ACC112 (cell line): ENCODE measurements at regions not wholly inside any gene's neighbourhood (a gene's known extent, or its start where the extent isn't known, plus 50 kb on each side); places are given as distances from the start of the nearest gene placed in this dataset.
A peak's percentile ranks its signal among the peaks of the same experiment; 100 is the strongest.

Experiments used
- H2AFZ ChIP-seq: fragments of 200-600 bp; sonication (generic); one replicate; pipeline ENCODE4 v1.6.0; 2017; ENCODE audit warnings: antibody characterized with exemption, low read length; ENCODE audit not compliant: unreplicated experiment
- H3K27ac ChIP-seq: fragments of 200-600 bp; sonication (generic); 2 replicates; pipeline ENCODE4 v1.5.1; 2014; ENCODE audit warnings: low read depth, mild to moderate bottlenecking, antibody characterized with exemption, low read length, moderate library complexity
- H3K27me3 ChIP-seq: fragments of 200-600 bp; sonication (generic); 2 replicates; pipeline ENCODE4 v1.6.1; 2014; ENCODE audit warnings: mild to moderate bottlenecking, antibody characterized with exemption, low read length, moderate library complexity, mixed read lengths; ENCODE audit not compliant: insufficient read depth
- H3K36me3 ChIP-seq: fragments of 200-600 bp; sonication (generic); 2 replicates; pipeline ENCODE4 v1.6.1; 2016; ENCODE audit warnings: mild to moderate bottlenecking, antibody characterized with exemption, low read length, moderate library complexity, mixed read lengths; ENCODE audit not compliant: insufficient read depth
- H3K4me1 ChIP-seq: fragments of 200-600 bp; sonication (generic); one replicate; pipeline ENCODE4 v1.6.1; 2016; ENCODE audit warnings: low read length, mixed read lengths; ENCODE audit not compliant: insufficient read depth, unreplicated experiment, control insufficient read depth
- H3K4me3 ChIP-seq: fragments of 200-600 bp; sonication (generic); 2 replicates; pipeline ENCODE4 v1.5.1; 2014; ENCODE audit warnings: mild to moderate bottlenecking, low read depth, low read length
- H3K79me2 ChIP-seq: fragments of 200-600 bp; sonication (generic); one replicate; pipeline ENCODE4 v1.6.0; 2016; ENCODE audit warnings: low read length; ENCODE audit not compliant: control insufficient read depth, unreplicated experiment, insufficient read depth

DNA sequence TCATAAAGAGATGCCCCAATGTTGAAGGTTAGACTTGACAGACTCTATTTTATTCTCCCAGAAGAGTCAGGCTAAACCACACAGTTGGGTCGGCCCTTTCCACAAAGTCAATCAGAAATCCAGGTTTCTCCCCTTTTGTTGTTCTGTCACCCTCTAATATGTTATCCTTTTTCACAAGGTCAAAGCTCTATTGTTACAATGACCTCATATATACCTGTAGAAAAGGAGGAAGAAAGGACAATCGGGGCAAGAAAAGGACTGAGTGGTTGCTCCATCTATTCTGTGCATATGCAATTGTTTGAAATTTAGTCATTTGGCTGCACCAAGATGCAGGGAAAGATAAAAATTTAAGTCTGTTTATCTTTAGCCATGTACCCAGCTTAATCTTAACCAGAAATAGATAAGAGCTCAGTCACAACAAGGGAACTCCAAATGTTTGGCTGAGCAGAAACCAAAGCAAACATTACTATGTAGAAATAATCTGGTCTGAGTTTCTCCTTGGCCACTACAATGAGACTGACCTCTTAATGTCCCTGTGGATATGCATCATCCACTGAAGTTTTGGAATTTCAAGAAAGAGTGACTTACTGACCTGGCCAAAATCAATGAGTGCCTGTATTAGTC, 503.7 kb downstream of the GALC start:
- Histone ChIP-seq H2AFZ (no peak overlapping the region), H3K4me3 (no peak overlapping the region), H3K36me3 (no peaks in the 10 kb centered on the region), H3K79me2 (no peaks in the 10 kb centered on the region), H3K27ac (no peak overlapping the region), H3K4me1 (no peaks in the 10 kb centered on the region), H3K27me3 (no peaks in the 10 kb centered on the region)

DNA sequence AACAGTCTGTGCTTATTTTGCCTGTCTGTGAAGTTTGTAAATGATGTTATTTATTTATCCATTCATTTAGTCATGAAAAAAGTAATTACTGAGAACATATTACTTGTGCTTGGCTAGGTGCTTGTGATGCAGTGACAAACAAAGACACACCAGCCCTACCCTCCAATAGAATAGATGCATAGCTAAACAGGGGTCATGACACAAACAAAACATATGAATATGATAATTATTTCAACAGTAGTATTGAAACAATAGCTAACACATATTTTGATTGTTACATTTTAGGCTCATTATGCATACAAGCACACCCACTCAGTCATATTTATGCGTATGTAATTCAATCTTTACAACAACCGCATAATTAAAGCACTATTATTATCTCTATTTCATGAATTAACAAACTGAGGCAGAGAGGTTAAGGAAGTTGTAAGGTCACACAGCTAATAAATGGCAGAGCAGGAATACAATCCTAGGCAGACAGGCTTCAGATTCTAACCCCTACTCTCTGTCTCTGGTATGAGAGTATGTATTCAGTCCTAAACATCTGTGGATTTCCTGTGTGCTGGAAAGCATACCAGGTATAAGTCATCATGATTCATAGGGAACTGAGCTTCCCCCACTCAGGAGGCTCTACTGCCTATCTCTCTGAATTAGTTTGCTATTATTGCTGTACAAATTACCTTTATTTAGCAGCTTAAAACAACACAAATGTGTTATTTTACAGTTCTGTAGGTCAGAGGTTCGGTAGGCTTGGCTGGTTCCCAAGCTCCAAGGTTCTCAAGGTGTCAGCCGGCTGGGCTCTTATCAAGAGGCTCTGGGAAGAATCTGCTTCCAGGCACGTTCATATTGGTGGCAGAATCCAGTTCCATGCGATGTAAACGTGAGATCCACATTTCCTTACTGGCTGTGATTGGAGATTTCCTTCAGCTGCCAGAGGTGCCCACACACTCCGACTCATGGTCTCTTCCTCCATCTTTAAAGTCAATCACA, 509.4 kb downstream of the GALC start:
- Histone ChIP-seq H3K4me3 (no peak overlapping the region), H3K79me2 (no peaks in the 10 kb centered on the region), H2AFZ (no peak overlapping the region), H3K4me1 (no peaks in the 10 kb centered on the region), H3K27ac (no peak overlapping the region), H3K36me3 (no peaks in the 10 kb centered on the region), H3K27me3 (no peaks in the 10 kb centered on the region)

DNA sequence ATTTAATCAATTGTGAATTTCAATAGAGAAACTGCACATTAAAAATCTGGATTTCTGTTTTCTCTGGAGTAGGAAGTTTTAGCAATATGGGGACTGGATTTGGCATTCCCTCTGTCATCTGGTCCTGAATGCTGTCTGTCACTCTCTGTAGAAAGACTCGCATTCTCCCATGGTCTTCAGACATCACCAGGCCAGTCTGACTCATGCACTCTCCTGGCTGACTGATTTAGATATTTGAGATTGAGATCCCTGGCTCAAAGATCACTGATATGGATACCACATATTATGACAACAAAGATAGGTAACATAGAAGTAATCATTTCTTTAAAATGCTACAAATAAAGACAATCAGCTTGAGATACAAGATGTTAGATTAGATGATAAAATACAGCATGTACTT, 524.5 kb downstream of the GALC start:
- Histone ChIP-seq H2AFZ (no peak overlapping the region), H3K36me3 (no peaks in the 10 kb centered on the region), H3K4me3 (no peak overlapping the region), H3K4me1 (no peaks in the 10 kb centered on the region), H3K27me3 (no peaks in the 10 kb centered on the region), H3K27ac (no peak overlapping the region), H3K79me2 (no peaks in the 10 kb centered on the region)

DNA sequence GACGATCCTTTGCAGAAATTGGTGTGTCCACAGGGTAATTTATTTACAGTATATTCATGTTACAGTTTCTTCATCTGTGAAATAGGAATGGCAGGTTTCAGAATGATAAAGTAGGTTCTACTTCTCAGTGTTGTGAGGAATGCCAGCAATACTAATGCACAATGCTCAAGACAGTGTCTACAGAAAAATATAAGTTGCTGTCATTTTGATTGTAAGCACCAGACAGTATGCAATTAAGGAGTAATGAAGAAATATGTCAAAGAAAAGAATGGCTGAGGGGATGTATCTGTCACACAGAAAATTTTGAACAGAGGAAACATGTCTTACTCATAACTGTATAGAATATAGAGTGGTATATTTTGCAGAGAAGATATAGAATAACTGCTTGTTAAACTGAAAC, 525.4 kb downstream of the GALC start:
- Histone ChIP-seq H3K36me3 (no peaks in the 10 kb centered on the region), H3K27ac (no peak overlapping the region), H3K4me1 (no peaks in the 10 kb centered on the region), H3K27me3 (no peaks in the 10 kb centered on the region), H3K4me3 (no peak overlapping the region), H2AFZ (no peak overlapping the region), H3K79me2 (no peaks in the 10 kb centered on the region)

DNA sequence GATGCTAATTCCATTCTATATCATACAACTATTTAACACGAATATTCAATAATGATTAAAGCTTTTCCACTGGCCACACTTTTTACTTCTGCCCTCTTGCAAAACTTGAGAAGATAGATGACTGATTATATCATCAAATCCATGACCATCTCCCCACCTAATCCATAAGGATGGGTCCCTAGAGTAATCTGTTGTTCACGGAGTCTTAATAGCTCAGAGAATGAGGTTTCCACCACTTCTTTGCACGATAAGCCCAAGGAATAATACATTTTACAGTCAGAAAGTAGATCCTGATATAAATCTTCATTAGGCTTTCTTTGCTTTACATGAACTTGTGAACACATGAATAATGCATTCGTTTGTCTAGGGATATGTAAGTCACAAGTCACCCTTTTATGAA, 527.2 kb downstream of the GALC start:
- Histone ChIP-seq H3K27me3 (no peaks in the 10 kb centered on the region), H2AFZ (no peak overlapping the region), H3K4me1 (no peaks in the 10 kb centered on the region)

DNA sequence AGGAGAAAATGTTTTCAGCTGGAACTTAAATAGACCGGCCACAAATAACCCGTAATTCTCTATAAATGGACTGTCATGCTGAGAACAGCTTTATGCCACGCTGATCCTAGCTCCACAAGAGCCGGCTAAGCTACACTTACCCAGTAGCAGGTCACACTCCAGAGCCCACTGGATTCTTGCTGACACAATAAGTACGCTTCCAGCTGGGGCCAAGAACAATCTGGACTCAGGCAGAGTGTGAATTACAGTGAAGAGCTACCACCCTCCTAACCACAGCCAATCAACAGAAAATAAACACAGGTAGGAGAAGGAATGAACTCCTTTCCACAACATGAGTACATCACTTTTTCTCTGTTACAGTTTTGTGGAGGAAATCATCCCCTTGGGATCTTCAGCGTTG, 531.3 kb downstream of the GALC start:
- H3K36me3 ChIP-seq: no peaks in the 10 kb centered on the region
- no peaks in the 10 kb centered on the region for H3K4me1 ChIP-seq
- H2AFZ ChIP-seq: no peak overlapping the region
- no peak overlapping the region for H3K4me3 ChIP-seq
- no peaks in the 10 kb centered on the region for H3K79me2 ChIP-seq
- no peaks in the 10 kb centered on the region for H3K27me3 ChIP-seq
- H3K27ac ChIP-seq: no peak overlapping the region

More for the DNA sequence above, 527.2 kb downstream of the GALC start:
- H3K36me3 ChIP-seq: no peaks in the 10 kb centered on the region
- H3K27ac ChIP-seq: no peak overlapping the region
- H3K79me2 ChIP-seq: no peaks in the 10 kb centered on the region
- H3K4me3 ChIP-seq: no peak overlapping the region

DNA sequence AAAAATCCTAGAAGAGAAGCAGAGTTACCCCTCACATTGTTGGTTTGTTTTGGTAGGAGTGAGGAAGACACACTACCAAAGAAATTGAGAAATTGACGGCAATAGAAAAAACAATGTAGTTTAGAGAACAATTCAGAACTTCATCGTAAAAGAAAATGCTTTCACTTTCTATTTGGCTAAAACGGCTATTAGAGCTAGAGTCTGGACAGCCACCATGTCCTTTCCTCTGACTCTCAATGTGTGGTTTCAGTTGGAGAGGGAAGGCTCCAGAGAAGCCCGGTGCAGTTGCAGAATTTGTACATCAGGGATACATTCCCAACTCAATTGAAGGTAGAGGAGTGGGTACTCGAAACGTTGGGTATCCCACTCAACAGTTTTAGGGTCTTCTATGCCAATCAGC, 535.3 kb downstream of the GALC start:
- no peaks in the 10 kb centered on the region for H3K27me3 ChIP-seq
- no peaks in the 10 kb centered on the region for H3K4me1 ChIP-seq
- peak overlapping the region; percentile 73 for H2AFZ ChIP-seq
- no peak overlapping the region for H3K27ac ChIP-seq
- peak overlapping the region; percentile 72 for H3K4me3 ChIP-seq
- no peaks in the 10 kb centered on the region for H3K36me3 ChIP-seq
- H3K79me2 ChIP-seq: no peaks in the 10 kb centered on the region

DNA sequence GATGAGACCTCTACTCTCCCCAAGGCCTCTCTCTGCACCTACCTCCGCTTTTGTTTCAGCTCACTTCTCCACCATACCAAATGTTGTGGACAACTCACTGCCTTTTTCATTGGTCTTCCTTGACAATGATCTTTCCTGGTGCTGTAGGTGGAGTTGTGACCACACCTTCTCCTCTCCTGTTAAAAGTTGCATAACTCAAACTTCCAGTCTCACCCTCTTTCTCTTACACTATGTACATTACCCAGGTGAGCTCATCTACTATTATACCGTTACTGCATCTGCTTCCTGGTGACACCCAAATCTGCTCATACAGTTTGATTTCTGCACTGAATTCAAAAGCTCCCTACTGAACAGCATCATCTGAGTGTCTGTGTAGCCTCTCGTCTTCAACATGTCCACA, 542.8 kb downstream of the GALC start:
- Histone ChIP-seq H3K4me3 (no peak overlapping the region), H3K79me2 (no peaks in the 10 kb centered on the region), H3K27me3 (no peaks in the 10 kb centered on the region), H3K36me3 (no peaks in the 10 kb centered on the region), H3K4me1 (no peaks in the 10 kb centered on the region), H3K27ac (no peak overlapping the region), H2AFZ (no peak overlapping the region)

DNA sequence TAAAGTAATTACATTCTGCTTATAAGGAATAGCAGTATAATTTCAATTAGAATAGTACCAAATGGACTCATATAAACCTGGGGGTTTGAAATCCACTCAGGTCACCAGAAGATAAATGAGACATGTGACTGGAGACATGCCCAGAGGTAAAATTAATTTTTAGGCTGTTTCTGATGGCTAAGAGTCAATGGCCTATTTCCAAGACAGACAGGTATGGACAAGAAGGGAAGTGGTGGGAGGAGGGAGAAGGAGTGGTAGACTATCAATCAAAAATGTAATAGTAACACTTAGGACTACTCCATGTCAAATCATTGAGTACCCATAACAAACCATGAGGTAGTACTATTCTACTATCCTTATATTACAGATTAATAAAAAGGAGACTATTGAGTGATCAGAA, 544.0 kb downstream of the GALC start:
- Histone ChIP-seq H3K4me1 (no peaks in the 10 kb centered on the region), H3K36me3 (no peaks in the 10 kb centered on the region), H3K79me2 (no peaks in the 10 kb centered on the region), H3K27ac (no peak overlapping the region), H3K4me3 (no peak overlapping the region), H3K27me3 (no peaks in the 10 kb centered on the region), H2AFZ (no peak overlapping the region)

DNA sequence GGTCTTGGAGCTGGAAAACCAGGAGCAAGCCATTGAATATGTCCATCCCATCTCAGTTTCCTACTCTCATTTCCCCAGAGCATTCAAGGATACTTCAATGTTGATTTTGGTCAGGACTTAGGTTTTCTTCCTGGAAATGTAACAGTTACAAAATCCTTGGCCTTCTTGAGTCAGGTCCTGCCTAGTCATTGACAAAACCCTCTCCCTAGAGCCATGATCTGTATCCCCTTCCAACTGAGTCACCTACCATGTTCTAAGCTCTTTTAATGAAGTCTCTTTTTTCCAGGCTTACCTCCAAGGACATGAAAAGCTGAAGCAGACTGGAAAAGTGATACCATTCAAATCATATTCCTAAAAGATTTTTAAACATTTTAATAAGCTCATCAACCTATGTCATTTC, 549.2 kb downstream of the GALC start:
- no peaks in the 10 kb centered on the region for H3K36me3 ChIP-seq
- no peaks in the 10 kb centered on the region for H3K27me3 ChIP-seq
- H3K27ac ChIP-seq: no peak overlapping the region
- no peaks in the 10 kb centered on the region for H3K4me1 ChIP-seq
- no peak overlapping the region for H2AFZ ChIP-seq
- no peaks in the 10 kb centered on the region for H3K79me2 ChIP-seq
- no peak overlapping the region for H3K4me3 ChIP-seq

DNA sequence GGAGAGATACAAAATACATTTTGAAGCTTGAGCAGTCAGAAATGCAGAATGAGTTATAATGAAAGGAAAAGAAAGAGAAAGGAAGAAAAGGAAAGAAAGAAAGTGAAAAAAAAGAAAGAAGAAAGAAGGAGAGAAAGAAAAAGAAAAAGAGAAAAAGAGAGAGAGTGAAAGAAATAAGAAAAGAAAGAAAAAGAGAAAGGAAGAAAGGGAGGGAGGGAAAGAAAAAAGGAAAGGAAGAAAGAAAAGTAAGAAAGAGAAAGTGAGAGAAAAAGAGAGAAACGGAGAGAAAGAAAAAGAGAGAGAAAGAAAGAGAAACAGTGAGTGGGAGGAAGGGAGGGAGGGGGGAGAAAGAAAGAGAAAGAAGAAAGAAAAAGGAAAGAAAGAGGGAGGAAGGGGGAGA, 549.9 kb downstream of the GALC start:
- Histone ChIP-seq H3K27me3 (no peaks in the 10 kb centered on the region), H3K79me2 (no peaks in the 10 kb centered on the region), H3K27ac (no peak overlapping the region), H3K36me3 (no peaks in the 10 kb centered on the region), H3K4me1 (no peaks in the 10 kb centered on the region), H3K4me3 (no peak overlapping the region), H2AFZ (no peak overlapping the region)
